MM.1S (cell line): ENCODE measurements at regions not wholly inside any gene's neighbourhood (a gene's known extent, or its start where the extent isn't known, plus 50 kb on each side); places are given as distances from the start of the nearest gene placed in this dataset.

Source experiments
- CTCF ChIP-seq: fragments of 300-600 bp; sonication (generic); IDR thresholded peaks from 2 replicates; pipeline ENCODE4 v1.5.1; 2016; ENCODE audit warnings: antibody characterized with exemption, low read length, mixed read lengths
- EZH2 ChIP-seq: fragments of 300-600 bp; sonication (generic); optimal IDR thresholded peaks from 2 replicates; pipeline ENCODE3; 2017; ENCODE audit warnings: low read depth, mild to moderate bottlenecking, antibody characterized with exemption, low read length, mixed read lengths

- TF ChIP-seq EZH2 (no peak), CTCF (no peak)
These were observed 70.8 kb upstream of the NABP1 start for GRCh38 chr2:191607096-191607495.
